Suprapubic skin (tissue), 4 donors: ENCODE measurements at regions not wholly inside any gene's neighbourhood (a gene's known extent, or its start where the extent isn't known, plus 50 kb on each side); places are given as distances from the start of the nearest gene placed in this dataset.

Experiments
- EP300 ChIP-seq: sonication (generic); formaldehyde crosslinking; IDR thresholded peaks from one replicate; pipeline ENCODE4 v1.6.1; 2017; ENCODE audit warnings: antibody characterized with exemption
- POLR2AphosphoS5 ChIP-seq, 3 donors: sonication (generic); formaldehyde crosslinking; IDR thresholded peaks; one replicate each; pipeline ENCODE4 v1.6.1; 2017; ENCODE audit warnings: antibody characterized with exemption in 3 of 3
- TF ChIP-seq, protein P1 (sequence below), 2 donors: fragments of 200-600 bp in 1 of 2; fragments of 450-650 bp in 1 of 2; sonication (generic) in 1 of 2; IDR thresholded peaks; one replicate each; pipeline ENCODE4 v1.5.1; 2016 to 2019; ENCODE audit warnings: antibody characterized with exemption in 2 of 2, mild to moderate bottlenecking in 1 of 2, moderate library complexity in 1 of 2

DNA sequence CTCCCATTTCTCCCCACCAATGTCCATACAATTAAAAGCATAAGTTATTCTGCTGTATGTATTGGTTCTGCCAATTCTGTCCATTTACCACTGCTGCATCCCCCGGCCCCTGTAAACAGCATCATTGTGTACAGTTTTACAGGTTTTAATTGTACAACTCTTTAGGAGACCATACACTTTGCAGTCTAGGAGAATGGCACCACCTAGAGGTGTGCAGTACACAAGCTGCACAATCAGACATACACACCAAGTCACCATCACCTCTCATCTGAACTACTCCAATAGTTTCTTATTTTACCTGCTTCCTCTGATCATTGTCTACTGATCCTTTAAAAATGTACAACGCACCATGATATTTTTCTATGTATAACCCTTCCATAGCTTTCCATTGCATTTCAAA, 855.9 kb upstream of the KLHL1 start:
- TF ChIP-seq POLR2AphosphoS5 (IDR thresholded peaks at IDR 0.05) (no peak), EP300 (no peak)
- TF ChIP-seq, protein P1, sequence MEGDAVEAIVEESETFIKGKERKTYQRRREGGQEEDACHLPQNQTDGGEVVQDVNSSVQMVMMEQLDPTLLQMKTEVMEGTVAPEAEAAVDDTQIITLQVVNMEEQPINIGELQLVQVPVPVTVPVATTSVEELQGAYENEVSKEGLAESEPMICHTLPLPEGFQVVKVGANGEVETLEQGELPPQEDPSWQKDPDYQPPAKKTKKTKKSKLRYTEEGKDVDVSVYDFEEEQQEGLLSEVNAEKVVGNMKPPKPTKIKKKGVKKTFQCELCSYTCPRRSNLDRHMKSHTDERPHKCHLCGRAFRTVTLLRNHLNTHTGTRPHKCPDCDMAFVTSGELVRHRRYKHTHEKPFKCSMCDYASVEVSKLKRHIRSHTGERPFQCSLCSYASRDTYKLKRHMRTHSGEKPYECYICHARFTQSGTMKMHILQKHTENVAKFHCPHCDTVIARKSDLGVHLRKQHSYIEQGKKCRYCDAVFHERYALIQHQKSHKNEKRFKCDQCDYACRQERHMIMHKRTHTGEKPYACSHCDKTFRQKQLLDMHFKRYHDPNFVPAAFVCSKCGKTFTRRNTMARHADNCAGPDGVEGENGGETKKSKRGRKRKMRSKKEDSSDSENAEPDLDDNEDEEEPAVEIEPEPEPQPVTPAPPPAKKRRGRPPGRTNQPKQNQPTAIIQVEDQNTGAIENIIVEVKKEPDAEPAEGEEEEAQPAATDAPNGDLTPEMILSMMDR (IDR thresholded peaks at IDR 0.05): no peak
